WTC11 (cell line): ENCODE measurements at regions not wholly inside any gene's neighbourhood (a gene's known extent, or its start where the extent isn't known, plus 50 kb on each side); places are given as distances from the start of the nearest gene placed in this dataset.

ENCODE experiments used
- ATAC-seq: fragments of 200-7000 bp; cut with Tn5 transposase; 2 replicates; pipeline ENCODE4 v1.10.0; 2021; ENCODE audit warnings: mild to moderate bottlenecking, moderate library complexity
- CTCF ChIA-PET: fragments of 300-600 bp; sonication (Branson Sonifier 250); formaldehyde crosslinking; loops from one replicate; lab custom pipeline; 2021; ENCODE audit warnings: antibody characterized with exemption; lab: Charles Lee
- POLR2A ChIA-PET: fragments of 350-600 bp; sonication (Branson Sonifier 250); formaldehyde crosslinking; loops from one replicate; lab custom pipeline; 2021; ENCODE audit warnings: antibody characterized with exemption; lab: Charles Lee
- DNase-seq: peaks from one replicate; pipeline ENCODE4 v3.0.0; 2021; ENCODE audit warnings: low spot score
- H3K27ac Mint-ChIP-seq: 2 replicates; pipeline ENCODE4 v1.8.0; 2021; ENCODE audit warnings: mixed read lengths
- H3K27me3 Mint-ChIP-seq: 2 replicates; pipeline ENCODE4 v1.8.0; 2021; ENCODE audit warnings: low read depth, mild to moderate bottlenecking, moderate library complexity, mixed read lengths
- H3K36me3 Mint-ChIP-seq: 2 replicates; pipeline ENCODE4 v1.8.0; 2021; ENCODE audit warnings: mixed read lengths
- H3K4me1 Mint-ChIP-seq: 2 replicates; pipeline ENCODE4 v1.8.0; 2022; ENCODE audit warnings: mixed read lengths
- H3K4me3 Mint-ChIP-seq: 2 replicates; pipeline ENCODE4 v1.8.0; 2021; ENCODE audit warnings: mild to moderate bottlenecking, moderate library complexity, mixed read lengths
- H3K9me3 Mint-ChIP-seq: 2 replicates; pipeline ENCODE4 v1.8.0; 2021; ENCODE audit warnings: mixed read lengths
- CBFB ChIP-seq: sonication (generic); formaldehyde crosslinking; IDR thresholded peaks from 2 replicates; pipeline ENCODE4 v1.8.1; 2022; ENCODE audit warnings: mild to moderate bottlenecking, low read depth, missing genetic modification reagents
- CREM ChIP-seq: sonication (generic); formaldehyde crosslinking; IDR thresholded peaks from 2 replicates; pipeline ENCODE4 v1.8.1; 2022; ENCODE audit warnings: mild to moderate bottlenecking, missing genetic modification reagents, moderate library complexity
- ELF4 ChIP-seq: sonication (generic); formaldehyde crosslinking; IDR thresholded peaks from 2 replicates; pipeline ENCODE4 v1.8.1; 2022; ENCODE audit warnings: low read depth, mild to moderate bottlenecking, moderate library complexity, missing genetic modification reagents
- ESRRA ChIP-seq: sonication (generic); formaldehyde crosslinking; IDR thresholded peaks from 2 replicates; pipeline ENCODE4 v1.8.1; 2022; ENCODE audit warnings: mild to moderate bottlenecking, missing genetic modification reagents, borderline replicate concordance
- FOXP1 ChIP-seq: sonication (generic); formaldehyde crosslinking; IDR thresholded peaks from 2 replicates; pipeline ENCODE4 v1.8.0; 2022; ENCODE audit warnings: missing genetic modification reagents, mild to moderate bottlenecking, moderate library complexity, borderline replicate concordance
- GABPB1 ChIP-seq: sonication (generic); formaldehyde crosslinking; IDR thresholded peaks from 2 replicates; pipeline ENCODE4 v1.8.1; 2023; ENCODE audit warnings: mild to moderate bottlenecking, missing genetic modification reagents
- MXD4 ChIP-seq: fragments of 250-450 bp; sonication (Bioruptor Pico); IDR thresholded peaks from 2 replicates; pipeline ENCODE4 v1.8.0; 2021; ENCODE audit warnings: mild to moderate bottlenecking, moderate library complexity, borderline replicate concordance
- NFYB ChIP-seq: sonication (generic); formaldehyde crosslinking; conservative IDR thresholded peaks from 2 replicates; pipeline ENCODE4 v1.8.0; 2022; ENCODE audit warnings: low read depth, missing genetic modification reagents
- NR1H2 ChIP-seq: sonication (generic); formaldehyde crosslinking; IDR thresholded peaks from 2 replicates; pipeline ENCODE4 v1.9.0; 2021; ENCODE audit warnings: mild to moderate bottlenecking, moderate library complexity, missing genetic modification reagents
- NR2C2 ChIP-seq: sonication (generic); formaldehyde crosslinking; IDR thresholded peaks from 2 replicates; pipeline ENCODE4 v1.8.0; 2022; ENCODE audit warnings: mild to moderate bottlenecking, missing genetic modification reagents
- NR3C1 ChIP-seq: sonication (generic); formaldehyde crosslinking; conservative IDR thresholded peaks from 2 replicates; pipeline ENCODE4 v1.8.1; 2023; ENCODE audit warnings: low read depth, mild to moderate bottlenecking, missing genetic modification reagents
- SMAD3 ChIP-seq: sonication (generic); formaldehyde crosslinking; IDR thresholded peaks from 2 replicates; pipeline ENCODE4 v1.8.0; 2022; ENCODE audit warnings: missing genetic modification reagents, mild to moderate bottlenecking, borderline replicate concordance
- SP1 ChIP-seq: sonication (generic); formaldehyde crosslinking; conservative IDR thresholded peaks from 2 replicates; pipeline ENCODE4 v1.8.1; 2022; ENCODE audit warnings: missing genetic modification reagents
- STAT6 ChIP-seq: sonication (generic); formaldehyde crosslinking; conservative IDR thresholded peaks from 2 replicates; pipeline ENCODE4 v1.8.1; 2023; ENCODE audit warnings: mild to moderate bottlenecking, low read depth, missing genetic modification reagents, moderate library complexity
- TCF7 ChIP-seq: sonication (generic); formaldehyde crosslinking; IDR thresholded peaks from 2 replicates; pipeline ENCODE4 v1.8.0; 2022; ENCODE audit warnings: mild to moderate bottlenecking, low read depth, missing genetic modification reagents, moderate library complexity
- TEAD4 ChIP-seq: sonication (generic); formaldehyde crosslinking; IDR thresholded peaks from 2 replicates; pipeline ENCODE4 v1.8.0; 2022; ENCODE audit warnings: mild to moderate bottlenecking, missing genetic modification reagents
- TP53 ChIP-seq: sonication (generic); formaldehyde crosslinking; IDR thresholded peaks from 2 replicates; pipeline ENCODE4 v1.8.1; 2023; ENCODE audit warnings: mild to moderate bottlenecking, missing genetic modification reagents
- ZNF138 ChIP-seq: sonication (generic); formaldehyde crosslinking; conservative IDR thresholded peaks from 2 replicates; pipeline ENCODE4 v1.8.1; 2022; ENCODE audit warnings: mild to moderate bottlenecking, moderate library complexity, missing genetic modification reagents
- ZNF219 ChIP-seq: sonication (generic); formaldehyde crosslinking; IDR thresholded peaks from 2 replicates; pipeline ENCODE4 v1.8.0; 2023; ENCODE audit warnings: missing genetic modification reagents, mild to moderate bottlenecking, borderline replicate concordance
- ZNF232 ChIP-seq: sonication (generic); formaldehyde crosslinking; IDR thresholded peaks from 2 replicates; pipeline ENCODE4 v1.8.0; 2022; ENCODE audit warnings: mild to moderate bottlenecking, missing genetic modification reagents
- ZNF281 ChIP-seq: sonication (generic); formaldehyde crosslinking; IDR thresholded peaks from 2 replicates; pipeline ENCODE4 v1.8.0; 2023; ENCODE audit warnings: mild to moderate bottlenecking, missing genetic modification reagents
- ZNF396 ChIP-seq: fragments of 250-450 bp; sonication (Bioruptor Pico); IDR thresholded peaks from 2 replicates; pipeline ENCODE4 v1.8.0; 2021; ENCODE audit warnings: mild to moderate bottlenecking, moderate library complexity, borderline replicate concordance
- ZSCAN18 ChIP-seq: fragments of 250-450 bp; sonication (Bioruptor Pico); IDR thresholded peaks from 2 replicates; pipeline ENCODE4 v2.1.2; 2022; ENCODE audit warnings: mild to moderate bottlenecking, moderate library complexity

GRCh38 chr1:71228241-71228640 is 147.4 kb upstream of the ZRANB2 start:
- H3K4me3 Mint-ChIP-seq: no peak overlapping the region
- ATAC-seq: no peak
- CTCF ChIA-PET: no interaction called here
- TF ChIP-seq NR1H2 (CRISPR knock-in tag): no peak
- no peak for TF ChIP-seq GABPB1 (CRISPR knock-in tag)
- no peak for TF ChIP-seq TEAD4 (CRISPR knock-in tag)
- no peak for TF ChIP-seq ELF4 (CRISPR knock-in tag)
- TF ChIP-seq STAT6 (CRISPR knock-in tag): no peak
- TF ChIP-seq, all 79 proteins: peak for 0
- POLR2A ChIA-PET: interaction anchor here (0.8 kb wide), 1 partner anchor 13 kb away, joined by 3 read pairs; no protein-coding TSS in a partner anchor
- Mint-ChIP-seq H3K27me3 (no peaks in the 10 kb centered on the region), H3K27ac (no peak overlapping the region), H3K4me1 (peaks cover 42% of the 10 kb centered on the region), H3K36me3 (no peaks in the 10 kb centered on the region), H3K9me3 (no peaks in the 10 kb centered on the region)
- DNase-seq: no peak

GRCh38 chr1:71224741-71225377 is 144.0 kb upstream of the ZRANB2 start:
- Mint-ChIP-seq H3K4me1 (peaks cover 19% of the 10 kb centered on the region), H3K27ac (no peak overlapping the region)

GRCh38 chr1:71223641-71224340 is 143.0 kb upstream of the ZRANB2 start:
- Mint-ChIP-seq H3K36me3 (no peaks in the 10 kb centered on the region), H3K27me3 (no peaks in the 10 kb centered on the region), H3K9me3 (peaks cover 7% of the 10 kb centered on the region), H3K4me1 (peaks cover 11% of the 10 kb centered on the region), H3K27ac (no peak overlapping the region), H3K4me3 (no peak overlapping the region)
- CTCF ChIA-PET: no interaction called here
- no peak for ATAC-seq
- POLR2A ChIA-PET: no interaction called here
- no peak for DNase-seq
- no peak for TF ChIP-seq GABPB1 (CRISPR knock-in tag)
- no peak for TF ChIP-seq ZNF138
- TF ChIP-seq ZNF396 (CRISPR knock-in tag): no peak
- TF ChIP-seq ZSCAN18 (CRISPR knock-in tag): no peak
- TF ChIP-seq TP53 (CRISPR knock-in tag): no peak
- TF ChIP-seq NR3C1 (CRISPR knock-in tag): no peak
- no peak for TF ChIP-seq ZNF232 (CRISPR knock-in tag)
- no peak for TF ChIP-seq CBFB (CRISPR knock-in tag)
- no peak for TF ChIP-seq ESRRA (CRISPR knock-in tag)
- TF ChIP-seq FOXP1 (CRISPR knock-in tag): no peak
- TF ChIP-seq ZNF219 (CRISPR knock-in tag): no peak
- no peak for TF ChIP-seq CREM (CRISPR knock-in tag)
- no peak for TF ChIP-seq SP1 (CRISPR knock-in tag)
- no peak for TF ChIP-seq TCF7
- TF ChIP-seq ZNF281: no peak
- no peak for TF ChIP-seq NR2C2 (CRISPR knock-in tag)

More at GRCh38 chr1:71224741-71225377, 144.0 kb upstream of the ZRANB2 start:
- no peak for TF ChIP-seq NFYB (CRISPR knock-in tag)
- no peak for TF ChIP-seq SMAD3 (CRISPR knock-in tag)
- TF ChIP-seq MXD4 (CRISPR knock-in tag): no peak
- TF ChIP-seq, all 79 proteins: peak for 0
- ChIA-PET POLR2A (no interaction called here), CTCF (no interaction called here)
- no peak overlapping the region for H3K4me3 Mint-ChIP-seq
- no peaks in the 10 kb centered on the region for H3K27me3 Mint-ChIP-seq
- H3K36me3 Mint-ChIP-seq: no peaks in the 10 kb centered on the region
- no peak for ATAC-seq
- no peak for DNase-seq
- peaks cover 4% of the 10 kb centered on the region for H3K9me3 Mint-ChIP-seq
